NCI-H446 treated with DMSO at 0.1 percent for 48 hours (cell line): ENCODE measurements at regions not wholly inside any gene's neighbourhood (a gene's known extent, or its start where the extent isn't known, plus 50 kb on each side); places are given as distances from the start of the nearest gene placed in this dataset.

Experiments used
- DNase-seq: peaks from one replicate; lab custom pipeline; 2025; lab: John Stamatoyannopoulos, UW

DNA sequence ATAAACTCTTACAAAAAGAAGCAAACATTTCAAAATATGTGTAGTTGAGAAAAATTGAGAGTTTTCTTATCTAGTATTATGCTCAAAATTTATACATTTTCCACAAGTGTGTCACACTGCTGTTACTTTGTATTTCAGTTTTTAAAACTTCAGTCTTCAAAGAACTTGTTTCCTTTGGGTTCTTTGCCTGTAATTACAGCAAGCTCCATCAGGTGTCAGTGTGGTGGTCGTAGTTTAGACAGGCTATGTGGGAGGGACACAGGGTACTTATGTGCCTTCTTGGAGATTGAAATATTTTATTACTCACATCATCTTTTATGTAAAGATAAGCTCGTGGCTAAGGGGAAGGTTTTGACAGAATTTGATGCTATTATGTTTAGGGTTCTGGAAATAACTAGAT lies 360.5 kb downstream of the FGFR2 start:
- DNase-seq: no peak

DNA sequence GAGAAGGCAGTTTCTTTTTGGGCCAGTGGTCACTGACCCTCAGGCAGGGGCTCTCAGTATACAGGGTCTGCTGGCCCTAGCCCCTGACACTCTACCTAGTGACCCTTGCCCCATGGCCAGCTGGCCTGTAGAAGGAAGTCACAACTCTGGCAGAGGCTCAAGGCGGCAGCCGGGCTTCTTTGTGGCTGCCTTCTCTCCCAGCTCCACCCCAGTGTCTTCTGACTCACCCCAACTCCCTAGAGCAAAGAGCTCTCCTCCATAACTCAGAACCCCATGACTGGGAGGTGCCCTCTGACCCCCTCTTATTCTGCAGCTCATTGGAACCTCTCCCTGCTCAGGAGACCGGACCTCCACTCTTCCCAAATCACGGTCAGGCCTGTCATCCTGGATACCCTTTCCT lies 358.2 kb downstream of the FGFR2 start:
- no peak for DNase-seq

DNA sequence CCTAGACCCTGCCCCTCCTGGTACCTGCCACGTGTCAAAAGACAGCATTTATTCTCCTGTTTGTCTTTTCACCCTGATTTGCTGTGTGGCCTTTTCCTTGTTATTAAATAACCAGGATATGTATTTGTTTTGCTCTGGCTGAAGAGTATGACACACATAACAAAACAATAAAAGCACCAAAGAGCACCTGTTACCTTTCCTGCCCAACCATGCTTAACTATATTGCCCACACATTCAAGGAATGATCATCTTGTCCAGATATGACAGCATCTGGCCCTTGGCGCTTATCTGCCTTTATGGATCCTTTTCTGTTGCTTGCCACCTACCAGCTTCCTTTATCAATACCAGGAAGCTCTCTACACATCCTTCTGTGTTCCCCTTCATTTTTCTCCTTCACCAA lies 357.7 kb downstream of the FGFR2 start:
- no peak for DNase-seq

DNA sequence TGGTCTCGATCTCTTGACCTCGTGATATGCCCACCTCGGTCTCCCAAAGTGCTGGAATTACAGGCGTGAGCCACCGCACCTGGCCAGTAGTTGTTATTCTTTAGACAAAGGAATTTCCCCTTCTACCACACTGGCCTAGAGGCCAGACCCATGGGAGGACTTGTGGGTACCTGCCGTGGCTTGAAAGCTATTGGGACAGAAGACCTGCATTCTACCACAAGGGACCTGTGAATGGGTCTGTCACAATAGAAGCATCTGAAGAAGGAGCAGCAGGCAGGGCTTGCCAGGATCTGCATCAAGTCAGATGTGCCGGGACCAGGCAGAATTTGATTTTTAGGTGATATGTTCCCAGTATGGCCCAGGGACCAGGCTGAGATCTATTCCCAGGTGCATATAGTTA lies 356.9 kb downstream of the FGFR2 start:
- no peak for DNase-seq

DNA sequence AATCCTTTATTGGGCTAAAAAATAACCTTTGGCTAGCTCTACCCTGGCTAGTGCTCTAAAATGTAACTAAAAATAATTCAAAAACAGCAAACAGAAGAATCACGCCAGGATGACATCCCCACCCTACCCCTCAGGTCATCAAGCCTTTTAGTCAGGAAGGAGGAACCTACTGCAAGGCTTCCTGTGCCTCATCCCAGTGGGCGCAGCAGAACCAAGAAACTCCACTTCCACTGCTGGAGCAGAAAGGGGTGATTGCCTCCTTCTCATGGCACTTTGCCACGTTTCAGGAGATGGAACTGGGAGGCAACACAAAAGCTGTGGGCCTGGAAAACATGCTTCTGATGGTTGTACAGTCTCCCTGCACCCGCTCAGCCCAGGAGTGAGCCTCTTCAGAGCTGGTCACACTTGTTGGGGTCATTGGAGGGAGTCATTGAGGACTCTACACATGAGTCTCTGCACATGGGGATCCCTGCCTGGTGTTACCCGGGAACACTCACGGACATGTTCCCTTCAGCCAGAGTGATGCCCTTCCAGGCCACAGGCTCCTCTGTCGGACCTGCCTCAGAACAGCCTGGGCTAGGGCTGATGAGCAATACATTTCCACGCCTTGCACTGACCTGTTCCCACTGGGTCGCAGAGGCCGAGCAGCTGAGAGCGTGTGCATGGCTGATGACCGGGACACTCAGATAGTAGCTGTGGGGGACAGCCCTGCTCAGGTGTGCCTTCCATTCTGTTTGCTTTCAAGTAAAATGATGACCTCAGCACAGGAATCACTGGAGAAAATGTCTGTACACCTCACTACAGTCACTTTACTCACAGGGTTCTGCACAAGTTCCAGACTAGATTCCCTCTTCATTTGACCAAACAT lies 355.3 kb downstream of the FGFR2 start:
- no peak for DNase-seq

DNA sequence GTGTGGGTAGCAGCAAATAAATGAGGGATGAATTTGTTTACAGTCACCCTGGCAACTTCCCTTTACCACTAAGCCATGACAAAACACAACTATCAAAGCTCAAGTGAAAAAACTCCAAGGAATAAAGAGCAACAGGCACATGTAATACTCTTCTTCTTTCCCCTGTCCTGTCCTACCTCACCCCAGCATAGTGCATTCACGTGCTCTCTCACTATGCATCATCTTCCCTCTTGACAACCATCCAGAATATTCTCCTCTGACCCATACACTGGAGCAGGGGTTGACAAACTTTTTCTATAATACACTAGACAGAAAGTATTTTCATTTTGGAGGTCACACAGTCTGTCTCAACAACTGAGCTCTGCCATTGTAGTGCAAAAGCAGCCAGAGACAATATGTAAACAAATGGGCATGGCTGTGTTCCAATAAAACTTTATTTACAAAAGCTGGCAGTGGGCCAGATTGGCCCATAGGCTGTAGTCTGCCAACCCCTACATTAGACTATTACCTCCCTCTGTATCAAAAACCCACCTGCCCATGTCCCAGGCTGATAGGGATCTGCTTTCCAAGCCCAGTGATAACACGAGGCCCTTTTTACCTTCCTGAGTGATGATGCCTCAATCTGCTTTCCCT lies 354.5 kb downstream of the FGFR2 start:
- peak; percentile 26 for DNase-seq

DNA sequence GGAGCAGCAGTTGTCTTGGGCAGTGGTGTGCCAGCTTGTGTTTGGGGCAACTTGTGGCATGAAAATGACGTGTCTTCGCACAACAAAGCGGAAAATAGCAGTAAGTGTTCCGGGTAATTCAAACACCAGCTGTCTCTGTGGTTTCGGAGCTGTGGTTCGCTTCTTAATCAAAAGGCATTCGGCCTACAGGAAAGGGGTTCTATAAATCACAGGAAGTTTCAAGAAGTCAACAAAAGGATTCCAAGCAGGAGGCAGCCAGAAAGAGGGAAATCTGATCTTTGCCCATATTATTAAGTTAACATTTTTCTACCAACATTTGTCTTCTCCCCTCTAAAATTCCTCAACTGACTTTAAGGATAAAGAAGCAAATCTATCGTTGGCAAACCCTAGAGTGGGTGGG lies 353.4 kb downstream of the FGFR2 start:
- peak; percentile 21 for DNase-seq

DNA sequence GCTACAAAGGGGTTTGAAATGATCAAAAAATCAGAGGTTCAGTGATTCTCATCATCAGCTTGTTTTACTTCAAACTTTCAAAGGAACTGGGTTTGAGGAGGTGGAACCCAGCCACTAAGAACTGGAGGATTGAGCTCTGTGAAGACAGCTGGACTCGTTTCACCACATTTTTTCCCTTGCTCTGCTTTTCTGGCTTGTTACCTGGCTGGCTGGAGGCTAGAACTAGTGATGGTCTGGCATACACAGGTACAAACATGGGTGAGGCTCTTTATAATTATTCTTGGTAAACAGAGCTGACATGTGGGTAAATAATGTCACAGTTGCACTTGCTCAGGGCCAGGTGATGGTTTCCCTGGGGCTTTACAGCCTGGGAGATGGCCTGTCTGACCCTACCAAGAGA lies 352.5 kb downstream of the FGFR2 start:
- DNase-seq: no peak

DNA sequence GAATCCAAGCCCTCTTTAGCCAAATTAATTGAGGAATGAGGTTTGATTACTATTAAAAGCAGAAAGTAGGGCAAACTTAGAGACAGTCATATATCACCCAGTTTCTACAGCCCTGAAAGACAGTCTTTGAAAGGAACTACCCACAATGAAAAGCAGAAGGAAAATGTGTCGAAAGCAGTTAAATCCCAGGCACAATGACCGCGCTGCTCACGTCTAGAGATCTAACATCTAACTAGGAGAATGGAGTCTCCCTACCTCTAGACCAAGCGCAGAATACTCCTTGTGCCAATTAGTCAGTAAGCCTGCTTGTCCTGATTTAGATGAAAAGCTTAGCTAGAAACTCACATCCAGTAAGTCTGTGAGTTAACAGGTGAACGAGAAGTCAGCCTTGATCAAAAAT lies 350.0 kb downstream of the FGFR2 start:
- DNase-seq: no peak

DNA sequence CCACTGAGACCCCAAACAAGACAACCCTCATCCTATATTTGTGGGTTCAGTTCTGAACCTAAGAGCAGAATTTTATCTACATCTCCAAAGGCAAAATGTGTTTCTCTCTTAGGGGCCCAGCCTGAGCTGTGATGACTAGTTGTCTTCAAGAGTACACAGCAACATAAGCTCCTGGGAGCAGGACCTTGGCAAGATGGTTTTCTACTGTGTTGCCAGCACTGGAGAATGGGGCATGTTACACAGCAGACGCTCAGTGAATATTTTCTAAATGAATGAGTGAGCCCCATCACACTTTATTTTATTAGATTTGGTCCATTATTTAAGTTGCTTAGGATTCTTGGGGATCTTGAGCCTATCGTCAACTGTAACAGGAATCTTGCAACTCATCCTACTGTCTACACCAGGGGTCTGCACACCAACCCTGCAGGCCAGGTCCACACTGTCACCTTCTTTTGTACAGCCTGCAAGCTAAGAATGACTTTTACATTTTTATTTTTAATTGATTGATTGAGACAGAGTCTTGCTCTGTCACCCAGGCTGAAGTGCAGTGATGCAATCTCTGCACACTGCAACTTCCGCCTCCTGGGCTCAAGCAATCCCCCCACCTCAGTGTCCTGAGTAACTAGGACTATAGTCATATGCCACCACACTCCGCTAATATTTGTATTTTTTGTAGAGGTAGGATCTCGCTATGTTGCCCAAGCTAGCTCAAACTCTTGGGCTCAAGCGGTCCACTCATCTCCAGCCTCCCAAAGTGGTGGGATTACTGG lies 347.1 kb downstream of the FGFR2 start:
- no peak for DNase-seq

DNA sequence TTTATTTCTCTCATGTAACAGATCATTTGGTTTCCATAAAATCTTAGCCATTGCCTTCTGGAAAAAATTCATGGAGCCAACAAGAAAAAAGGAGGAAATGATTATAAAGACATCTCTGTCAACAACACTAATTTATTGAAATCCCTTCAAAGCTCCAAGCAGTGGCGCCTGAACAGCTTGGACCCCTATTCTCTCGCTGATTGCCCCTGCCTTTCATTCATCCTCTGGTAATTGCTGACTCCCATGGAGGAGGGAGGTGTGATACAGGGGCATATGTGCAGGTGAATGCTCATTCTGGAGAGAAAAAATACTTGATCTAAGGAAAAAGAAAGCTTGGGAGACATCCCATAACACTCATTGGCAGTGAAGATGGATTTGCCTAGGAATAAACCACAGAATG lies 345.5 kb downstream of the FGFR2 start:
- DNase-seq: no peak

DNA sequence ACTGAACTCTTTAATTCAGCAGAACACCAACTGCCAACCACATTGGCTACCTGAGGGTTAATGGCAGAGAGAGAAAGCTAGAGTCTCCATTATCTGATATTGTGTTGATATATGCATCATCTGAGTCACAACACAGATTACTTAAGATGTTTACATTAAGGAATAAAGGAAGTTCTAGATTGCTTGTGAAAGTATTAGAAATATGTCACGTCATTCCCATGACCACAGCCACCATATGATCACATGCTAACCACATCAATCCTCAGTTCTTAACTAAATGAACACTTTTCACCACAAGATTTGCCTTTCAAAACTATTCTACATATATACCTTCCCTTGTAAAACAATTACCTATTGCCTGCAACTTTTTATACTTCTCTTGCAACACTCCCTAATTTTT lies 337.9 kb downstream of the FGFR2 start:
- DNase-seq: no peak

DNA sequence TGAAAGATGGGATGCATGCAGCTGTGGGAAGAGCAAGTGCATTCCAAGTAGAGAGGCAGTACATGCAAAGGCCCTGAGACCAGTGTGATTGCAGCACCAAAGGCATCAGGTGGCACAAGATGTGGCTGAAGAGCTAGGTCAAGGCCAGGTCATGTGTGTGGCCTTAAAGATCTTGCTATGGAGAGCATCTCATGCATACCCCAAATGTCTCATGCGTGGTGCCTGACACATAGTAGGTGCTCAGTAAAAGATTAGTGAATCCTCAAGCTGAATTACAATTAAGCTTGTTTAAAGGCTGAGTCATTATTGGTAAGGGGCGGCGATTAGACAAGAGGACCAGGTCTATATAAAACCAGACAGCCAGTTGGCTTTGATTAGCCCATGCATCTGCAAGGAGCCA lies 336.6 kb downstream of the FGFR2 start:
- DNase-seq: no peak

DNA sequence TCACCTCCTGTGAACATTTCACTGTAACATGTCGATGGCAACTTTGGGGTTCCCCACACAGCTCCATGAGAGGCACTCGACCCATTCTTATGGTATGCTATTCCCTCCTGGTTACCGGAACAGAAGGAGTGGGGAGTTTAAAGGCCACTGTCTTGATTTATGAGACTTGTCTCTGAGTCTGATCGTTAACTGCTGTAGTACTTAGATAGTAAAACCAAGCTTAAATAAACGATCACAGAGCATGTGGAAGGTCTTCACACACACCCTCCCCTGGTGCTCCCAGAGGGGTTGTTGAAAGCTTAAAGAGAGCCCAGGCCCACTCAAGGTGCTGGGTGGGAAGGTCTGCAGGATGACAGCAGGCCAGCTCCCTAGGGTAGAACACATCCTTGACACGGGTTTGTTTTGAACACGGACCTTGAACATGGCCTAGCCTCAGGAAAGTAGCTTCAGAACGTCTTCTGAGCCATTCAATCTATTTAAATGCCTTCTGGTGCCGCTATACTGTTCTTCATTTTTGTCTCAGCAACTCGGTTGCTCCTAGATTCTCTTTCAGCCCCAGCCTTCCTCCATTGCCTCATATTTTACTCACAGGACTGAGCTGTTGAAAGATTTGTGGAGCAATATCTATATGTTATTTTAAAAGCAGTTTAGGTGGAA lies 335.3 kb downstream of the FGFR2 start:
- DNase-seq: no peak

DNA sequence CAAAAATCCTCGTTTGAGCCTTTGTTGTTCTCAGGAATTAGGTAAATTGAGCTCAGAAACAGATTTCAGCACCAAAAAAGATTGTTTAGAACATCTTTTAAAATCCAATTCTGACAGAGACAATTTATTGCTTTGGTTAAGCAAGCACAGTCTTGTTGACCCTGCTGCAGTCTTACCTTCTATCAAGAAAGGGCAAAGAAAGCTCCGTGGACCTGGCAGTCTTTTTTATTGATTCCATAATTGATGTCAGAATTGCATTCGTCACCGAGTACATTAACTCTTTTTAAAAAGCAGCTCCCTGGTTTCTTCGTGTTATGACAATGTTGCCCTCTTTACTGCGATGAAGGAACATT lies 334.8 kb downstream of the FGFR2 start:
- no peak for DNase-seq

DNA sequence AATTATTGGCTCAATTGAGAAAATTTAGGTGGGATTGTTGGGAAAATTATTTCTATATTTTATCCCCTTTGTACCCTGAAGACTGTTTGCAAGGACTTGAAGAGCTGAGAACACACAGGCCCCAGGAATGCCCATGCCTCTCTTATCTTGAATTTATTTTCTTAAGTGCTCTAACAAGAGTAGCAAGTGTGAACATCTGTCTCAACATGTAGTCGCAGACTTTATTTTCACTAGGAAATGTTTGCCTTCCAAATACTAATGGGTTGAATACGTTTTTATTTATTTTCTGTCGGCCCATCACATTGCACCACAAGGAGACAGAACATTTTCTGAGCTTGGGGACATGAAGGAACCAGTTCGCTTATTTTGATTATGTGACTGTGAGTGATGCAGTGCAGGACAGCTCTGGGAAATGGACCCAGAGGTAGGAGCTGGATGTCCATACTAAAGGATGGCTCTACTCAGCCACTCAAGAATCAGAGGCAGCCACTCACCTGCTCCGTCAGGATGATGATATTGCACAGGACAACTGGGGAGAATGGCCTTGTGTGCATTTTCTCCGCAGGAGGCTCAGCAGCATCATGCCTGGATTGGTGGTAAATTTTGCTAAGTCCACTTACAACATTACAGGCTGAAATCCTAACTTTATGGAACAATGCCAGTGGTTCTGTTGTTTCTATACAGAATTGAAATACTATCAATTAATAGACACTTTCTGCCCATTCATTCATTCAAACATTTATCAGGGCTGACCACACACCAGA lies 332.7 kb downstream of the FGFR2 start:
- no peak for DNase-seq

DNA sequence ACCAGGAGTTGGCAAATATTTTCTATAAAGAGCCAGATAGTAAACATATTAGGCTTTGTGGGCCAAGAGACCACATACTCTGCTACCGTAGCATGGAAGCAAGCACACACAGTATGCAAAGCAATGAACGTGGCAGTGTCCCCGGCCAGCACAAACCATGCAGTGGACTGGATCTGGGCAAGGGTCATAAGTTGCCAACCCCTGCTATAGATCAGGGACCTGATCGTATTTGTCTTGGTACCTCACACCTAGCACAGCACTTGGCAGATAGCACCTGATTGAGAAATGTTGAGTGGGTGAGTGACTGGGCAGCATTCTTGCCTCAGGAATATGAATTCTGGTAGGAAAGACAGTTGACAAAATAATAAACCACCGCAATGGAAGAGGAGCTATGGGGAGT lies 331.9 kb downstream of the FGFR2 start:
- DNase-seq: no peak

DNA sequence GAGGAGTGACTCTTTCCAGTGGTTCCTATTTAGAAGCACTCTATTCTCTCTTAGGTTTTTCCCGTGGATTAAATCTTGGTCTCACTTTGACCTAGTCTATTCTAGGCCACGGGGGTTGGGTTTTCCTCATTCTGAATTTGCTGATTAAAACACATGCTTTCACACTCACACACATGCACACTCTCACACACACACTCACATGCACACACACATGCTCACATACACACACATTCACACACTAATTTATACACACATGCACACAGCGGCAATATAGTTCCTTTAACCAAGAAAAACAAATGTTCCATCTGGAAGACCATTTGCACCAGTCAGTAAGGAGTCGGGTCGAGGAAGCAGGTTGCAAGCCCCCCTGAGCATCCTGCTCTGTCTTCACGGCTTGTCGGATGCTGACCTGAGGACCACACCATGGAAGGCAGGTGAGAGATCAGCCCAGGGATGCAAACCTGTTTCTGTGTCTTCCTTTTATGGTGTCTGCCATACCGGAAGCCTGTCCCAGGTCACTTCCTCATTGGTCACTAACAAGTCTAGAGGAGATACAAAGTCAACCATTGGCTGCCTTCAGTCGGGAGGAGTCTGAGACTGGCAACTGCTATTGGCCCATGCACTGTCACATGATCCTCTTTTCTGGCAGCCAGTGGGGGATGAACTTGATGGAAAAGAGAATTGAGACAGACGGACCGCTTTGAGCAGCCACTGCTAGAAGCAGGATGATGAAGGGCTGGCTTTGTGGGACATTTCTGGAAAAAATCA lies 330.8 kb downstream of the FGFR2 start:
- DNase-seq: no peak

DNA sequence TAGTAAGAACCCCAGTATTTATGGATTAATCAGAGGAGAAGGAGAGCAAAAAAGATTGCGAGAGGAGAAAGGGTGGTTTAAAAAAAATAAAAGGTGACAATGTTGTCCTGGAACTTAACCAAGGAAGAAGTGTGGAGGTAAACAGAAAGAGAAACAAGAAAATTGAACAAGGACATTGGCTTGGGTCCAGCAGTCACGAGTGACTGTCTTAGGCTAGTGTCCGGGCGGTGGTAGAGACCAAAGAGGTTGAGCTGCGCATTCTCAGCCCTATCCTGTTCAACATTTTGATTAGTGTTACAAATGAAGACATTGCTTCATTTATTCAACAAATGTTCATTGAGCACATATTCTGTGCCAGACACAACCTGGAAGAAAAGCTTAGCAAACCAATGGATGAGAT lies 329.9 kb downstream of the FGFR2 start:
- DNase-seq: no peak

DNA sequence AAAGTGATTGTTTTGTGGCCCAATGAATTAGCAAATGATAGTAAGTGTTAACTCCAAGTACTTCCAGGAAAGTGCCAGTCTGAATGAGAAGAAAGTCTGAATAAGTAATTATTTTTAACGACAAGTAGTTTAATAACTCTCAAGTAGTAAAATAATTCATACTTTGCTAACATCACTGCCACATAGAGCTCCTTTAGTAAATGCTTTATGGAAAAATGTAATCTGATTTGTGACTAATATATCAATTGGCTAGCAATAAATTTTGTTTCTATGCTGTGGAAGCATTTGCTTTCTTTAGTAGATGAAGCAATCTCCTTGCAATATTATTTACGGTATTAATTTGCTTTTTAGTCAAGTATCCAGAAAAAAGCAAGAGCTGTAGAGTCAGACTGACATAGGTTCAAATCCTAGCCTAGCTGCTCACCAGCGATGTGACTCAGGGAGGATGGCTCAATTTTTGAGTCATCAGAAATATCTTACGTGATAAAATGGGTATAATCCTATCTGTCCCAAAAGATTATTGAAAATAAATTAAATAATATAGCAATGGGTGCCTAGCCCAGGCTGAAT lies 329.3 kb downstream of the FGFR2 start:
- no peak for DNase-seq

DNA sequence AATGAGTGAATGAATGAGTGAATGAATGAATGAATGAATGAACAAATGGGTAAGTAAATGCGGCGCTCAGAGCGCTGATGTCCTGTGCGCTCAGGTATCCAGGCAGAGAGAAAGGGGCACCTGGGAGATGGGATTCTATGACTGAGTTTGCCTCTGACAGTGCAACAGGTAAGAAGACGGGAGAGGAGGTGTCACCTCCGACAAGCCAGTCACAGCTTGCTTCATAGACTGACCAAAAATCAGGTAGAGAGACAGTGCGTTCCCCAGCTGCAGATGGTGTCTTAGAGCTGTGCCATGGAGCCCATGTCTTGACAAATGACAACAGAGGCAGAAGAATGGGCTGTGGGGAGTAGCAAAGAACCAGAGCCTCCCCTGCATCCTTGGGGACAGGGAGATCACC lies 327.3 kb downstream of the FGFR2 start:
- DNase-seq: no peak
